NT2/D1 (cell line): ENCODE measurements at regions not wholly inside any gene's neighbourhood (a gene's known extent, or its start where the extent isn't known, plus 50 kb on each side); places are given as distances from the start of the nearest gene placed in this dataset.

Source experiments
- SUZ12 ChIP-seq: IDR thresholded peaks from 2 replicates; pipeline ENCODE4 v1.6.1; 2011; ENCODE audit not compliant: insufficient read length, insufficient read depth; ENCODE audit errors: extremely low read depth
- YY1 ChIP-seq: IDR thresholded peaks from 2 replicates; pipeline ENCODE4 v1.6.1; 2011; ENCODE audit not compliant: insufficient read length, insufficient read depth
- ZNF274 ChIP-seq: IDR thresholded peaks from 2 replicates; pipeline ENCODE4 v1.6.1; 2011; ENCODE audit warnings: mild to moderate bottlenecking, low read depth, low read length

DNA sequence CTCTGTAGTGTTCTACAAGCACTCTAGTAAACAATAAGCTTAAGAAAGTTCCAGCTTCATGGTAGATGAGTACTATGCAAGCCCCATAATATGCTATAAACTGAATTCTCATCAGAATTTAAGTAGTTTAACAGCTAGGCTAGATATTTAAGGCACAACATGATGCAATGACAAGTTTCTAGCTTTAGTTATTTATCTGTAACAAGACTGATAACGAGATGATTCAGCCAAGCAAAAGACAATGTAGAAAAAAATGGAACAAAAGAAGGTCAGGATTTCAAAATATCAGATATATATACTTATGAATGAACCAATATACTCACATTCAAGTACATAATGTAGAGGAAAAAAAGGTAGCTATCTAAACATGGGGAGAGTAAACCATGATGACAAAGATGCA is 61.0 kb upstream of the RERGL start:
- TF ChIP-seq YY1 = no peak
- TF ChIP-seq SUZ12 = no peak
- TF ChIP-seq ZNF274 = no peak
